Chondrocyte (in vitro differentiated cells): ENCODE measurements at regions not wholly inside any gene's neighbourhood (a gene's known extent, or its start where the extent isn't known, plus 50 kb on each side); places are given as distances from the start of the nearest gene placed in this dataset.

Source experiments
- DNase-seq: peaks from one replicate; pipeline ENCODE4 v3.0.0; 2021; ENCODE audit warnings: mixed read lengths, low spot score
- H3K27ac Mint-ChIP-seq: one replicate; pipeline ENCODE4 v1.8.0; 2021; ENCODE audit warnings: mild to moderate bottlenecking, moderate library complexity, mixed read lengths; ENCODE audit not compliant: unreplicated experiment
- H3K27me3 Mint-ChIP-seq: 2 replicates; pipeline ENCODE4 v1.8.0; 2021; ENCODE audit warnings: low read depth, mixed read lengths
- H3K36me3 Mint-ChIP-seq: 2 replicates; pipeline ENCODE4 v1.8.0; 2021; ENCODE audit warnings: low read depth, mixed read lengths
- H3K4me1 Mint-ChIP-seq: 2 replicates; pipeline ENCODE4 v1.8.0; 2021; ENCODE audit warnings: low read depth, mild to moderate bottlenecking, mixed read lengths
- H3K4me3 Mint-ChIP-seq: one replicate; pipeline ENCODE4 v1.8.0; 2021; ENCODE audit warnings: mild to moderate bottlenecking, moderate library complexity, mixed read lengths; ENCODE audit not compliant: unreplicated experiment
- H3K9me3 Mint-ChIP-seq: 2 replicates; pipeline ENCODE4 v1.8.0; 2021; ENCODE audit warnings: low read depth, mixed read lengths
- CTCF ChIP-seq: fragments of 200-600 bp; sonication (generic); IDR thresholded peaks from 2 replicates; pipeline ENCODE4 v1.5.0; 2021; ENCODE audit warnings: antibody characterized with exemption, mild to moderate bottlenecking, moderate library complexity

DNA sequence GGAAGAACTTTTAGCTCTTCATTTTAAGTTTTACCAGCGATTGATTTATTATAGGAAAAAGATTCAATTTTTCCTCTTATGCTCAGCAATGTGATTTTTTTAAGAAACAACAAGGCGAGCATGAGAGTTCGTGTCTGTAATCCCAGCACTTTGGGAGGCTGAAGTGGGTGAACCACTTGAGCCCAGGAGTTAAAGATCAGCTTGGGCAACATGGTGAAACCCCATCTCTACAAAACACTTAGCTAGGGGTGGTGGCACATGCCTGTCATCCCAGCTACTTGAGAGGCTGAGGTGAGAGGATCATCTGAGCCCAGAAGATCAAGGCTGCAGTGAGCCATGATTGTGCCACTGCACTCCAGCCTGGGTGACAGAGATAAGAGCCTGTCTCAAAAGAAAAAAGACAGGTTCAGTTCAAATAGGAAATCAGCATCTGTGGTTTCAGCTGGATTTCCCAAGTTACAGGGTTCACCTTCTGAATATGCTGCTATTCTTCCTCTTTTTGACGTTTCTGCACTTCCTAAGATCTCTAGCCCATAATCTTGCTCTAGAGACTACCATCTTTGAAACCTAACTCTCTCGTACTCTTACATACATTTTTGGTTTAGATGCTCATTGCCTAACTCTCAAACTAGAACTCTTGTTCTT is 274.7 kb downstream of the SEC23A start:
- Mint-ChIP-seq H3K4me1 (no peaks in the 10 kb centered on the region), H3K36me3 (no peaks in the 10 kb centered on the region), H3K4me3 (no peak overlapping the region), H3K9me3 (no peaks in the 10 kb centered on the region), H3K27me3 (peaks cover 23% of the 10 kb centered on the region), H3K27ac (no peak overlapping the region)
- TF ChIP-seq CTCF: no peak
- DNase-seq: no peak

DNA sequence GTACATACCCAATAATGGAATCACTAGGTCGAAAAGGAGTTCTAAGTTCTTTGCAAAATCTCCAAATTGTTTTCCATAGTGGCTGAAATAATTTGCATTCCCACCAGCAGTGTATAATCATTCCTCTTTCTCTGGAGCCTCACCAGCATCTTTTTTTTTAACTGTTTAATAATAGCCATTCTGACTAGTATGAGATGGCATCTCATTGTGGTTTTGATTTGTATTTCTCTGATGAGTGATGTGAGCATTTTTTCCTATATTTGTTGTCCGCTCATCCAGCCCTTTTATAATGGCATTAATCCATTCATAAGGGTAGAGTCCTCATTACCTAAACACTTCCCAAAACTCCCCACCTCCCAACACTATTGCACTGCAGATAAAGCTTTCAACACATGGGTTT is 278.3 kb downstream of the SEC23A start:
- no peak overlapping the region for H3K4me3 Mint-ChIP-seq
- no peak for DNase-seq
- no peak for TF ChIP-seq CTCF

GRCh38 chr14:38818555-38818954 is 284.5 kb downstream of the SEC23A start:
- no peaks in the 10 kb centered on the region for H3K4me1 Mint-ChIP-seq
- no peak for DNase-seq
- TF ChIP-seq CTCF: no peak
- no peaks in the 10 kb centered on the region for H3K9me3 Mint-ChIP-seq
- H3K4me3 Mint-ChIP-seq: no peak overlapping the region
- H3K27ac Mint-ChIP-seq: no peak overlapping the region
- no peaks in the 10 kb centered on the region for H3K36me3 Mint-ChIP-seq
- no peaks in the 10 kb centered on the region for H3K27me3 Mint-ChIP-seq

More for the DNA sequence above, 278.3 kb downstream of the SEC23A start:
- Mint-ChIP-seq H3K4me1 (no peaks in the 10 kb centered on the region), H3K9me3 (no peaks in the 10 kb centered on the region), H3K27ac (no peak overlapping the region), H3K27me3 (peaks cover 16% of the 10 kb centered on the region), H3K36me3 (no peaks in the 10 kb centered on the region)

GRCh38 chr14:38808734-38809455 is 294.1 kb downstream of the SEC23A start:
- Mint-ChIP-seq H3K4me3 (no peak overlapping the region), H3K36me3 (no peaks in the 10 kb centered on the region), H3K4me1 (no peaks in the 10 kb centered on the region), H3K9me3 (no peaks in the 10 kb centered on the region), H3K27me3 (peaks cover 3% of the 10 kb centered on the region), H3K27ac (no peak overlapping the region)
- no peak for DNase-seq
- no peak for TF ChIP-seq CTCF

GRCh38 chr14:38799671-38800070 is 303.4 kb downstream of the SEC23A start:
- Mint-ChIP-seq H3K9me3 (peaks cover 12% of the 10 kb centered on the region), H3K4me3 (no peak overlapping the region), H3K4me1 (no peaks in the 10 kb centered on the region), H3K27ac (no peak overlapping the region), H3K27me3 (peaks cover 9% of the 10 kb centered on the region), H3K36me3 (no peaks in the 10 kb centered on the region)
- no peak for DNase-seq
- TF ChIP-seq CTCF: no peak
